ENCODE measurements at regions not wholly inside any gene's neighbourhood (a gene's known extent, or its start where the extent isn't known, plus 50 kb on each side); places are given as distances from the start of the nearest gene placed in this dataset.

DNA sequence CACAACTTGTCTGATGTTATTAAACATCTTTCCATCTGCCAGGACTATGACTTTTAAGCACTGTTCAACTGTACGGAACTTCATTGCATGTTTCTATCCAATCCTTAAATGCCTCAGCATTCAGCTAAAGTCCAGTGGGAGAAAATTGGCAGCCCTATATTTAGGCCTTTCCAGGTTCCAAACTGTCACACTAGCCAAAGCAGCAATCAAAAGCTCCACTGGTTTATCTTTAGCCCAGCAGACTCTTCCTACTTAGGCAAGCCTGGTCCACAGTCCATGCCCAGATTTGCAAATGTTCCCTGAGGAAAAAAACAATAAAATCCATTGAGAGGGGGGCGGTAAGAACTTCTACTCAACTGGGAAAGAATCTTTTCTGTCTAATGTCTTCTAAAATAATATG is 349.1 kb upstream of the GJE1 start:
- H3K4me1 ChIP-seq (ENCODE audit: insufficient read depth, low read length) = no peaks in the 10 kb centered on the region
- H3K9me3 ChIP-seq (ENCODE audit: low read depth, low read length) = no peaks in the 10 kb centered on the region
- no peaks in the 10 kb centered on the region for H3K36me3 ChIP-seq (ENCODE audit: insufficient read depth, low read length)
- H3K4me2 ChIP-seq (ENCODE audit: insufficient read depth, low read length) = no peak overlapping the region
- H4K20me1 ChIP-seq (ENCODE audit: insufficient read depth, low read length) = no peaks in the 10 kb centered on the region
- no peak for DNase-seq (ENCODE audit: insufficient read length, low spot score, missing footprints)
- H3K4me3 ChIP-seq (ENCODE audit: insufficient read depth, low read length) = no peak overlapping the region
- H3K79me2 ChIP-seq (ENCODE audit: insufficient read depth, low read length) = no peaks in the 10 kb centered on the region
- TF ChIP-seq, protein P1, sequence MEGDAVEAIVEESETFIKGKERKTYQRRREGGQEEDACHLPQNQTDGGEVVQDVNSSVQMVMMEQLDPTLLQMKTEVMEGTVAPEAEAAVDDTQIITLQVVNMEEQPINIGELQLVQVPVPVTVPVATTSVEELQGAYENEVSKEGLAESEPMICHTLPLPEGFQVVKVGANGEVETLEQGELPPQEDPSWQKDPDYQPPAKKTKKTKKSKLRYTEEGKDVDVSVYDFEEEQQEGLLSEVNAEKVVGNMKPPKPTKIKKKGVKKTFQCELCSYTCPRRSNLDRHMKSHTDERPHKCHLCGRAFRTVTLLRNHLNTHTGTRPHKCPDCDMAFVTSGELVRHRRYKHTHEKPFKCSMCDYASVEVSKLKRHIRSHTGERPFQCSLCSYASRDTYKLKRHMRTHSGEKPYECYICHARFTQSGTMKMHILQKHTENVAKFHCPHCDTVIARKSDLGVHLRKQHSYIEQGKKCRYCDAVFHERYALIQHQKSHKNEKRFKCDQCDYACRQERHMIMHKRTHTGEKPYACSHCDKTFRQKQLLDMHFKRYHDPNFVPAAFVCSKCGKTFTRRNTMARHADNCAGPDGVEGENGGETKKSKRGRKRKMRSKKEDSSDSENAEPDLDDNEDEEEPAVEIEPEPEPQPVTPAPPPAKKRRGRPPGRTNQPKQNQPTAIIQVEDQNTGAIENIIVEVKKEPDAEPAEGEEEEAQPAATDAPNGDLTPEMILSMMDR (IDR thresholded peaks at IDR 0.05; ENCODE audit: extremely low read depth, low read depth, low read length) = no peak
- H2AFZ ChIP-seq (ENCODE audit: low read length) = no peak overlapping the region
- H3K27ac ChIP-seq (ENCODE audit: low read depth, low read length) = no peak overlapping the region
- H3K27me3 ChIP-seq (ENCODE audit: insufficient read depth, low read length) = no peaks in the 10 kb centered on the region

DNA sequence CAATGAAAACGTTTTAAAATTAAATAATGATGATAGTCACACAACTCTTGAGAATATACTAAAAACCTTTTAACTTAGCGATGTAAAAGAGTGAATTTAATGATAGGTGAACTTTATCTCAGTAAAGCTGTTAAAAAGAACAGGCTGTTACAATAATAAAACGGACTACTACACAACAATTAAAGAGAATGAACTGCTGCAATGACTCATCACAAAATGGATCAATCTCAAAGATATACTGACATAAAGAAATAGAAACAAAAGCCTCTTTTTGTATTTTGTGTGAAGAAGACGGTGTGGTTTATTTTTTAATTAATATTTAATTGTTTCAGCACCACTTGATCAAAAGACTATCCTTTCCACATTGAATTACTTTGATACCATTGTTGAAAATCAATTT is 352.4 kb upstream of the GJE1 start:
- Histone ChIP-seq H3K27ac (ENCODE audit: low read depth, low read length) (no peak overlapping the region), H3K36me3 (ENCODE audit: insufficient read depth, low read length) (no peaks in the 10 kb centered on the region), H4K20me1 (ENCODE audit: insufficient read depth, low read length) (no peaks in the 10 kb centered on the region), H3K79me2 (ENCODE audit: insufficient read depth, low read length) (no peaks in the 10 kb centered on the region), H3K4me3 (ENCODE audit: insufficient read depth, low read length) (no peak overlapping the region), H3K9me3 (ENCODE audit: low read depth, low read length) (no peaks in the 10 kb centered on the region), H3K27me3 (ENCODE audit: insufficient read depth, low read length) (no peaks in the 10 kb centered on the region), H3K4me1 (ENCODE audit: insufficient read depth, low read length) (no peaks in the 10 kb centered on the region), H3K4me2 (ENCODE audit: insufficient read depth, low read length) (no peak overlapping the region), H2AFZ (ENCODE audit: low read length) (no peak overlapping the region)
- TF ChIP-seq, protein P1 (IDR thresholded peaks at IDR 0.05; ENCODE audit: extremely low read depth, low read depth, low read length) = no peak
- DNase-seq (ENCODE audit: insufficient read length, low spot score, missing footprints) = no peak

DNA sequence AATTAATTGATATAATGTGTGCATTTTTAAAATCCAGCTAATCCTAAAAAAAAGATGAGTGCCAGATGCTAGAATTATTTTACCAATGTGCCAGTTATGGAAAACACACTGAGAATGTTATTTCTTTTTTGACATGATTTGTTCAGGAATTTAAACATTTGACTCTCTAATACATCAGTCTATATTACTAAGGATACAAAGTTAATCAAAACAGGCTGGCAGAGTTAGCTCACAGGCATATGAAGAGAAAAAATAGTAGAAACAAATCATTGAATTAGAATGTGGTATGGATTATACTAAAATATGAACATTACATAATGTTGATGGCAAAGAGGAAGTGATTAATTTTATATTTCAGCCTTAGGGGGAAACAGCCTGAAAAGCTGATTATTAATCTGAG is 368.3 kb upstream of the GJE1 start:
- Histone ChIP-seq H3K27ac (ENCODE audit: low read depth, low read length) (no peak overlapping the region), H3K4me1 (ENCODE audit: insufficient read depth, low read length) (no peaks in the 10 kb centered on the region), H2AFZ (ENCODE audit: low read length) (no peak overlapping the region), H3K27me3 (ENCODE audit: insufficient read depth, low read length) (no peaks in the 10 kb centered on the region), H3K4me2 (ENCODE audit: insufficient read depth, low read length) (no peak overlapping the region), H3K79me2 (ENCODE audit: insufficient read depth, low read length) (no peaks in the 10 kb centered on the region), H3K36me3 (ENCODE audit: insufficient read depth, low read length) (no peaks in the 10 kb centered on the region), H4K20me1 (ENCODE audit: insufficient read depth, low read length) (no peaks in the 10 kb centered on the region), H3K4me3 (ENCODE audit: insufficient read depth, low read length) (no peak overlapping the region), H3K9me3 (ENCODE audit: low read depth, low read length) (no peaks in the 10 kb centered on the region)
- DNase-seq (ENCODE audit: insufficient read length, low spot score, missing footprints) = no peak
- TF ChIP-seq, protein P1 (IDR thresholded peaks at IDR 0.05; ENCODE audit: extremely low read depth, low read depth, low read length) = no peak

DNA sequence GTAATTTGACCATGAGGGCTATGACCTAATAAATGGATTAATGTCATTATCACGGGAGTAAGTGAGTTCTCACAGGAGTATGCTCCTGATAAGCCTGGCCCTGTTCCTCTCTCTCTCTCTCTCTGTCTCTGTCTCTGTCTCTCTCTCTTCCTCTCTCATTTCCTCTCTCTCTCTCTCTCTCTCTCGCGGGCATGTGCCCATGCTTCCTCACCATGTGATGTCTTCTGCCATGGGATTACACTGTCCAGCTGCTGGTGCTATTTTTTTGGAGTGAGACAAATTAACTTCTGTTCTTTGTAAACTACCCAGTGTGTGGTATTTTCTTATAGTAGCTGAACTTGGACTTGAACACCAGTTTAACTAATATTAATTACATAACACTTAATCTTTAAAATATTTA is 374.3 kb upstream of the GJE1 start:
- TF ChIP-seq, protein P1 (IDR thresholded peaks at IDR 0.05; ENCODE audit: extremely low read depth, low read depth, low read length) = no peak
- Histone ChIP-seq H4K20me1 (ENCODE audit: insufficient read depth, low read length) (no peaks in the 10 kb centered on the region), H3K4me2 (ENCODE audit: insufficient read depth, low read length) (no peak overlapping the region), H2AFZ (ENCODE audit: low read length) (no peak overlapping the region), H3K4me1 (ENCODE audit: insufficient read depth, low read length) (no peaks in the 10 kb centered on the region), H3K36me3 (ENCODE audit: insufficient read depth, low read length) (no peaks in the 10 kb centered on the region), H3K9me3 (ENCODE audit: low read depth, low read length) (no peaks in the 10 kb centered on the region), H3K79me2 (ENCODE audit: insufficient read depth, low read length) (no peaks in the 10 kb centered on the region), H3K4me3 (ENCODE audit: insufficient read depth, low read length) (no peak overlapping the region), H3K27ac (ENCODE audit: low read depth, low read length) (no peak overlapping the region), H3K27me3 (ENCODE audit: insufficient read depth, low read length) (no peaks in the 10 kb centered on the region)
- no peak for DNase-seq (ENCODE audit: insufficient read length, low spot score, missing footprints)
